NB4 (cell line): ENCODE measurements at regions not wholly inside any gene's neighbourhood (a gene's known extent, or its start where the extent isn't known, plus 50 kb on each side); places are given as distances from the start of the nearest gene placed in this dataset.

Source experiments
- CTCF ChIP-seq: IDR thresholded peaks from one replicate; pipeline ENCODE4 v1.5.1; 2012; ENCODE audit warnings: low read depth, low read length
- POLR2A ChIP-seq: IDR thresholded peaks from 2 replicates; pipeline ENCODE4 v1.6.1; 2011; ENCODE audit warnings: mild to moderate bottlenecking; ENCODE audit not compliant: insufficient read length; ENCODE audit errors: extremely low read depth

- TF ChIP-seq CTCF (no peak), POLR2A (no peak)
These were observed 433.8 kb upstream of the MIS18BP1 start for GRCh38 chr14:45686771-45687170.
